ENCODE measurements at regions not wholly inside any gene's neighbourhood (a gene's known extent, or its start where the extent isn't known, plus 50 kb on each side); places are given as distances from the start of the nearest gene placed in this dataset.

DNA sequence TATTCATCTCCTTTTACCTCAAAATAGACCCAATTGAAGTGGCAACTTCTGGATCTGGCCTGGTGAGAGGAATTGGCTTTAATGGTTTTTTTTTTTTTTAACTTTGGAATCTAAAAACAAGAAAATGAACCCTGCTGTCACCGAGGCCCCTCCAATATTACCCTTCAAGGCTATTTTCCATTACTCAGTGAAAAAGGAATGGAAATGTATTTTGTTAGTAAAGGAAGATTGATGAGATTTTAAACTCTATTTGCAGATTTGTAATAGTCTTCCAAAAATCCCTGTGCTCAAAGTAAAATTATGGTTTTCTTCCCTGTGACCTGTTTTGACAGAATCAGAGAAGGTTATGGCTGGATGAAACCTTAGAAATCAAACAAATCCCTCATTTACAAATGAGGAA lies 102.9 kb downstream of the TMEM170B start:
- no peak for ATAC-seq
- no peaks in the 10 kb centered on the region for H3K4me1 ChIP-seq (ENCODE audit: low read depth)
- H3K36me3 ChIP-seq (ENCODE audit: low read depth): no peaks in the 10 kb centered on the region
- no peaks in the 10 kb centered on the region for H3K9me3 ChIP-seq
- intact Hi-C loops (cut with DNase I, micrococcal nuclease): no loop called here
- H3K4me3 ChIP-seq: no peak overlapping the region
- no peak for TF ChIP-seq CTCF (IDR thresholded peaks at IDR 0.05)
- DNase-seq: no peak

DNA sequence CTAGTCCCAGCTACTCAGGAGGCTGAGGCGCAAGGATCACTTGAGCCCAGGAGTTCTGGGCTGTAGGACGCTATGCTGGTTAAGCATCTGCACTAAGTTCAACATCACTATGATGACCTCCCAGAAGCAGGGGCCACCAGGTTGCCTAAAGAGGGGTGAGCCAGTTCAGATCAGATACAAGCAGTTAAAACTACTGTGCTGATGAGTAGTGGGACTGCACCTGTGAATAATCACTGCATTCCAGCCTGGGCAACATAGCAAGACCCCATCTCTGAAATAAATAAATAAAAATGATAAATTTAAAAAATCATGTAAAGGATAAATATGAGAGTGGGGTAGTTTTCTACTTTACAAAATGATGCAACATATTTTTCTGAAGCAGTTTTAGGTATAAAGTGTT lies 106.5 kb downstream of the TMEM170B start:
- intact Hi-C loops (cut with DNase I, micrococcal nuclease): no loop called here
- DNase-seq (no peak), ATAC-seq (no peak)
- Histone ChIP-seq H3K4me1 (ENCODE audit: low read depth) (no peaks in the 10 kb centered on the region), H3K36me3 (ENCODE audit: low read depth) (no peaks in the 10 kb centered on the region), H3K4me3 (no peak overlapping the region), H3K9me3 (peaks cover 4% of the 10 kb centered on the region)
- no peak for TF ChIP-seq CTCF (IDR thresholded peaks at IDR 0.05)

GRCh38 chr6:11644601-11645000 lies 107.1 kb downstream of the TMEM170B start:
- DNase-seq (no peak), ATAC-seq (no peak)
- Histone ChIP-seq H3K4me1 (ENCODE audit: low read depth) (no peaks in the 10 kb centered on the region), H3K9me3 (peaks cover 4% of the 10 kb centered on the region), H3K4me3 (no peak overlapping the region), H3K36me3 (ENCODE audit: low read depth) (no peaks in the 10 kb centered on the region)
- intact Hi-C loops (cut with DNase I, micrococcal nuclease): no loop called here
- TF ChIP-seq CTCF (IDR thresholded peaks at IDR 0.05): no peak

DNA sequence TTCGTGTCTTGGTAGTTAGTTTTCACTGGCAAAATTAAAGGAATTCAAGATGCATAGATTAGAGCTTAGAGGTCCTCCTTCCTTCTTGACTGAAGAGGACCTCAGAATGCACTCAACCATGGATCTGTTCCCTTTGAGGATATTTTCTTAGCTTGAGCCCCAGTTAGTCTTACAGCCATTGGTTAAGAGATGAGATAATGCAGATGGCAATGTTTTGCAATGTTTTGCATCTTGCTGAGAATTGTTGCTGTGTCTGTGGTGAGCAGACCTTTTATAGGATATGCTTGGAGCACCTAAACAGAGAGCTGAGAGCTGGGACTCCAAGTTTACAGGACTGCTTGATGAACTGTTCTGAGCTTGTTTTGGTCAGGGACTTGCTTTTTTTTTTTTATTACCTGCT lies 107.5 kb downstream of the TMEM170B start:
- no peak overlapping the region for H3K4me3 ChIP-seq
- DNase-seq (no peak), ATAC-seq (no peak)
- no peaks in the 10 kb centered on the region for H3K4me1 ChIP-seq (ENCODE audit: low read depth)
- no peaks in the 10 kb centered on the region for H3K36me3 ChIP-seq (ENCODE audit: low read depth)
- intact Hi-C loops (cut with DNase I, micrococcal nuclease): no loop called here
- peaks cover 4% of the 10 kb centered on the region for H3K9me3 ChIP-seq
- no peak for TF ChIP-seq CTCF (IDR thresholded peaks at IDR 0.05)

- ATAC-seq: no peak
- no peak for TF ChIP-seq CTCF (IDR thresholded peaks at IDR 0.05)
- H3K9me3 ChIP-seq: peaks cover 4% of the 10 kb centered on the region
- no peaks in the 10 kb centered on the region for H3K4me1 ChIP-seq (ENCODE audit: low read depth)
- intact Hi-C loops (cut with DNase I, micrococcal nuclease): no loop called here
- no peak for DNase-seq
- H3K36me3 ChIP-seq (ENCODE audit: low read depth): no peaks in the 10 kb centered on the region
- no peak overlapping the region for H3K4me3 ChIP-seq
Measured at GRCh38 chr6:11648436-11648775, 110.9 kb downstream of the TMEM170B start.

GRCh38 chr6:11648889-11649288 lies 111.3 kb downstream of the TMEM170B start:
- intact Hi-C loops (cut with DNase I, micrococcal nuclease): no loop called here

More at GRCh38 chr6:11648889-11649288, 111.3 kb downstream of the TMEM170B start:
- DNase-seq: no peak
- no peak for TF ChIP-seq CTCF (IDR thresholded peaks at IDR 0.05)
- H3K4me1 ChIP-seq (ENCODE audit: low read depth): no peaks in the 10 kb centered on the region
- peaks cover 4% of the 10 kb centered on the region for H3K9me3 ChIP-seq
- no peak for ATAC-seq
- no peak overlapping the region for H3K4me3 ChIP-seq
- no peaks in the 10 kb centered on the region for H3K36me3 ChIP-seq (ENCODE audit: low read depth)
